Activated naive CD8-positive, alpha-beta T cell treated with anti-CD3 and anti-CD28 coated beads, Interleukin-2, amount 50 U/mL, for 24 hours (primary cell): ENCODE measurements at regions not wholly inside any gene's neighbourhood (a gene's known extent, or its start where the extent isn't known, plus 50 kb on each side); places are given as distances from the start of the nearest gene placed in this dataset.

Source experiments
- ATAC-seq: fragments of 150-1000 bp; cut with Tn5 transposase; one replicate; pipeline ENCODE4 v1.10.0; 2021
- DNase-seq: peaks from one replicate; pipeline ENCODE4 v3.0.0; 2021
- H3K27ac Mint-ChIP-seq: one replicate; pipeline ENCODE4 v1.8.0; 2021; ENCODE audit warnings: mild to moderate bottlenecking, mixed read lengths
- H3K27me3 Mint-ChIP-seq: one replicate; pipeline ENCODE4 v1.8.0; 2021; ENCODE audit warnings: mixed read lengths
- H3K36me3 Mint-ChIP-seq: one replicate; pipeline ENCODE4 v1.8.0; 2021; ENCODE audit warnings: low read depth, mixed read lengths
- H3K4me1 Mint-ChIP-seq: one replicate; pipeline ENCODE4 v1.8.0; 2021; ENCODE audit warnings: mixed read lengths
- H3K4me3 Mint-ChIP-seq: one replicate; pipeline ENCODE4 v1.8.0; 2021; ENCODE audit warnings: mild to moderate bottlenecking, moderate library complexity, mixed read lengths
- H3K9me3 Mint-ChIP-seq: one replicate; pipeline ENCODE4 v1.8.0; 2021; ENCODE audit warnings: mixed read lengths

GRCh38 chr7:1309996-1310395, 77.3 kb downstream of the UNCX start:
- no peak for DNase-seq
- H3K4me1 Mint-ChIP-seq: no peaks in the 10 kb centered on the region
- ATAC-seq: no peak
- no peaks in the 10 kb centered on the region for H3K9me3 Mint-ChIP-seq
- H3K36me3 Mint-ChIP-seq: no peaks in the 10 kb centered on the region
- no peak overlapping the region for H3K27ac Mint-ChIP-seq
- no peak overlapping the region for H3K4me3 Mint-ChIP-seq
- peaks cover 6% of the 10 kb centered on the region for H3K27me3 Mint-ChIP-seq

GRCh38 chr7:1310936-1311335, 78.3 kb downstream of the UNCX start:
- DNase-seq (no peak), ATAC-seq (no peak)
- Mint-ChIP-seq H3K36me3 (no peaks in the 10 kb centered on the region), H3K4me1 (no peaks in the 10 kb centered on the region), H3K4me3 (no peak overlapping the region), H3K27ac (no peak overlapping the region), H3K27me3 (peaks cover 2% of the 10 kb centered on the region), H3K9me3 (no peaks in the 10 kb centered on the region)

- H3K27ac Mint-ChIP-seq: no peak overlapping the region
- no peaks in the 10 kb centered on the region for H3K4me1 Mint-ChIP-seq
- H3K27me3 Mint-ChIP-seq: no peaks in the 10 kb centered on the region
- no peaks in the 10 kb centered on the region for H3K36me3 Mint-ChIP-seq
- H3K4me3 Mint-ChIP-seq: no peak overlapping the region
- no peaks in the 10 kb centered on the region for H3K9me3 Mint-ChIP-seq
- no peak for DNase-seq
- ATAC-seq: no peak
These were observed 78.9 kb downstream of the UNCX start for GRCh38 chr7:1311406-1312135.

- Mint-ChIP-seq H3K9me3 (no peaks in the 10 kb centered on the region), H3K4me1 (no peaks in the 10 kb centered on the region), H3K4me3 (no peak overlapping the region), H3K36me3 (no peaks in the 10 kb centered on the region), H3K27ac (no peak overlapping the region), H3K27me3 (no peaks in the 10 kb centered on the region)
- DNase-seq (no peak), ATAC-seq (no peak)
These were observed 79.7 kb downstream of the UNCX start for GRCh38 chr7:1312136-1313070.

GRCh38 chr7:1313613-1314012, 80.9 kb downstream of the UNCX start:
- H3K9me3 Mint-ChIP-seq: no peaks in the 10 kb centered on the region
- no peaks in the 10 kb centered on the region for H3K27me3 Mint-ChIP-seq
- no peaks in the 10 kb centered on the region for H3K36me3 Mint-ChIP-seq
- H3K4me3 Mint-ChIP-seq: no peak overlapping the region
- ATAC-seq: no peak
- H3K4me1 Mint-ChIP-seq: no peaks in the 10 kb centered on the region
- DNase-seq: no peak
- no peak overlapping the region for H3K27ac Mint-ChIP-seq

- no peaks in the 10 kb centered on the region for H3K27me3 Mint-ChIP-seq
These were observed 81.6 kb downstream of the UNCX start for GRCh38 chr7:1314021-1314907.

GRCh38 chr7:1314908-1315450, 82.3 kb downstream of the UNCX start:
- ATAC-seq (no peak), DNase-seq (no peak)
- no peak overlapping the region for H3K27ac Mint-ChIP-seq
- no peaks in the 10 kb centered on the region for H3K36me3 Mint-ChIP-seq
- no peaks in the 10 kb centered on the region for H3K4me1 Mint-ChIP-seq
- H3K4me3 Mint-ChIP-seq: no peak overlapping the region
- no peaks in the 10 kb centered on the region for H3K27me3 Mint-ChIP-seq
- H3K9me3 Mint-ChIP-seq: no peaks in the 10 kb centered on the region

More at GRCh38 chr7:1314021-1314907, 81.6 kb downstream of the UNCX start:
- Mint-ChIP-seq H3K36me3 (no peaks in the 10 kb centered on the region), H3K27ac (no peak overlapping the region), H3K4me1 (no peaks in the 10 kb centered on the region), H3K9me3 (no peaks in the 10 kb centered on the region), H3K4me3 (no peak overlapping the region)
- DNase-seq (no peak), ATAC-seq (no peak)

- no peaks in the 10 kb centered on the region for H3K4me1 Mint-ChIP-seq
- DNase-seq (no peak), ATAC-seq (no peak)
- H3K27me3 Mint-ChIP-seq: no peaks in the 10 kb centered on the region
- H3K4me3 Mint-ChIP-seq: no peak overlapping the region
- no peaks in the 10 kb centered on the region for H3K36me3 Mint-ChIP-seq
- H3K27ac Mint-ChIP-seq: no peak overlapping the region
- H3K9me3 Mint-ChIP-seq: no peaks in the 10 kb centered on the region
These were observed 83.4 kb downstream of the UNCX start for GRCh38 chr7:1316086-1316485.

GRCh38 chr7:1317646-1318045, 85.0 kb downstream of the UNCX start:
- no peak overlapping the region for H3K4me3 Mint-ChIP-seq
- no peaks in the 10 kb centered on the region for H3K4me1 Mint-ChIP-seq
- no peak overlapping the region for H3K27ac Mint-ChIP-seq
- ATAC-seq (no peak), DNase-seq (no peak)
- no peaks in the 10 kb centered on the region for H3K9me3 Mint-ChIP-seq
- H3K27me3 Mint-ChIP-seq: no peaks in the 10 kb centered on the region
- no peaks in the 10 kb centered on the region for H3K36me3 Mint-ChIP-seq

- H3K27me3 Mint-ChIP-seq: no peaks in the 10 kb centered on the region
- DNase-seq (no peak), ATAC-seq (no peak)
- H3K4me3 Mint-ChIP-seq: no peak overlapping the region
- H3K36me3 Mint-ChIP-seq: no peaks in the 10 kb centered on the region
- no peaks in the 10 kb centered on the region for H3K4me1 Mint-ChIP-seq
- H3K9me3 Mint-ChIP-seq: no peaks in the 10 kb centered on the region
- H3K27ac Mint-ChIP-seq: no peak overlapping the region
These were observed 85.4 kb downstream of the UNCX start for GRCh38 chr7:1318051-1318450.

- DNase-seq (no peak), ATAC-seq (no peak)
- H3K27me3 Mint-ChIP-seq: peaks cover 3% of the 10 kb centered on the region
- no peak overlapping the region for H3K4me3 Mint-ChIP-seq
- no peak overlapping the region for H3K27ac Mint-ChIP-seq
- H3K36me3 Mint-ChIP-seq: no peaks in the 10 kb centered on the region
- no peaks in the 10 kb centered on the region for H3K4me1 Mint-ChIP-seq
- no peaks in the 10 kb centered on the region for H3K9me3 Mint-ChIP-seq
These were observed 86.0 kb downstream of the UNCX start for GRCh38 chr7:1318661-1319060.

- Mint-ChIP-seq H3K9me3 (no peaks in the 10 kb centered on the region), H3K36me3 (no peaks in the 10 kb centered on the region), H3K4me1 (no peaks in the 10 kb centered on the region), H3K27me3 (peaks cover 5% of the 10 kb centered on the region), H3K4me3 (no peak overlapping the region), H3K27ac (no peak overlapping the region)
- DNase-seq: no peak
- ATAC-seq: no peak
These were observed 88.1 kb downstream of the UNCX start for GRCh38 chr7:1320616-1321240.

GRCh38 chr7:1321411-1322239, 89.0 kb downstream of the UNCX start:
- Mint-ChIP-seq H3K27ac (no peak overlapping the region), H3K4me3 (no peak overlapping the region), H3K27me3 (peaks cover 5% of the 10 kb centered on the region), H3K9me3 (no peaks in the 10 kb centered on the region), H3K36me3 (no peaks in the 10 kb centered on the region), H3K4me1 (no peaks in the 10 kb centered on the region)
- DNase-seq (no peak), ATAC-seq (no peak)
